Endodermal cell (in vitro differentiated cells): ENCODE measurements at regions not wholly inside any gene's neighbourhood (a gene's known extent, or its start where the extent isn't known, plus 50 kb on each side); places are given as distances from the start of the nearest gene placed in this dataset.

Source experiments
- DNase-seq: peaks from one replicate; pipeline ENCODE4 v3.0.0-alpha.2; 2017
- H3K27ac ChIP-seq: 2 replicates; pipeline ENCODE4 v1.5.1; 2013; ENCODE audit warnings: mild to moderate bottlenecking, low read depth, low read length, moderate library complexity
- H3K27me3 ChIP-seq: 2 replicates; pipeline ENCODE4 v1.6.1; 2013; ENCODE audit warnings: mild to moderate bottlenecking, low read length, moderate library complexity; ENCODE audit not compliant: insufficient read depth, control insufficient read depth, poor library complexity, severe bottlenecking
- H3K36me3 ChIP-seq: 2 replicates; pipeline ENCODE4 v1.7.0; 2013; ENCODE audit warnings: mild to moderate bottlenecking, low read length, moderate library complexity; ENCODE audit not compliant: control insufficient read depth, insufficient read depth
- H3K4me1 ChIP-seq: one replicate; pipeline ENCODE4 v1.7.0; 2013; ENCODE audit warnings: low read length; ENCODE audit not compliant: control insufficient read depth, insufficient read depth
- H3K4me3 ChIP-seq: 2 replicates; pipeline ENCODE4 v1.5.1; 2013; ENCODE audit warnings: mild to moderate bottlenecking, low read length, moderate library complexity
- H3K9ac ChIP-seq: 2 replicates; pipeline ENCODE4 v1.6.1; 2013; ENCODE audit warnings: mild to moderate bottlenecking, low read length, moderate library complexity; ENCODE audit not compliant: poor library complexity, severe bottlenecking; ENCODE audit errors: extremely low read depth
- H3K9me3 ChIP-seq: 2 replicates; pipeline ENCODE4 v1.6.1; 2013; ENCODE audit warnings: mild to moderate bottlenecking, low read length, moderate library complexity; ENCODE audit not compliant: control insufficient read depth
- H3K27ac Mint-ChIP-seq: 2 replicates; pipeline ENCODE4 v1.8.0; 2020; ENCODE audit warnings: mixed read lengths
- H3K27me3 Mint-ChIP-seq: 2 replicates; pipeline ENCODE4 v1.8.0; 2021; ENCODE audit warnings: mild to moderate bottlenecking, mixed read lengths; ENCODE audit not compliant: insufficient read depth
- H3K36me3 Mint-ChIP-seq: 2 replicates; pipeline ENCODE4 v1.8.0; 2020; ENCODE audit warnings: low read depth, mixed read lengths
- H3K4me1 Mint-ChIP-seq: 2 replicates; pipeline ENCODE4 v1.8.0; 2020; ENCODE audit warnings: mixed read lengths
- H3K4me3 Mint-ChIP-seq: 2 replicates; pipeline ENCODE4 v1.8.0; 2020; ENCODE audit warnings: mild to moderate bottlenecking, moderate library complexity, mixed read lengths
- H3K9me3 Mint-ChIP-seq: 2 replicates; pipeline ENCODE4 v1.8.0; 2020; ENCODE audit warnings: mild to moderate bottlenecking, mixed read lengths
- WGBS, 2 experiments: methylation state at CpG; one replicate each; pipeline versions ENCODE4 v1.1.5 to v1.1.7; 2013; ENCODE audit warnings: missing lambda C conversion rate in 2 of 2, mixed read lengths in 1 of 2; ENCODE audit not compliant: insufficient coverage in 1 of 2, insufficient read length in 1 of 2; 5-methylcytosine and 5-hydroxymethylcytosine counted together
- TF ChIP-seq, protein P1 (sequence below): fragments of 200-600 bp; sonication (generic); conservative IDR thresholded peaks from 2 replicates; pipeline ENCODE4 v1.5.0; 2021; ENCODE audit warnings: antibody characterized with exemption, mild to moderate bottlenecking

DNA sequence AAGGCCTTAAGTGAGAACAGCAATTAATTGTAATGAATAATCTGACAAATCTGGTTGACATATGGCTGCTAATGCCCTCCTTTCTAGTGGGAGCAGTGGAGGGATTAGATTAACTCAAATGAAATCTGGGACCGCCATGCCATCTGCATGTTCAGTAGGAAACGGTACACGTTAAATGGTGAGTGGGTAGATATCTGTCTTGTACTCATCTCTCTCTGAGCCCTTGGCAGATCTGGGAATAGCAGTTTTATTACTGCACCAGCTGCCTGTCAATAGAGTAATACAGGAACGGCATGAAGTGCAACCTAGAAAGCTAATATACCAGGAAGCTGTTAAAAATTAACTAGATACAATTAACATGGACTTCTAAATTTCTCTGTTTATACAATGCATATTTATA lies 258.8 kb downstream of the GPD2 start:
- peaks cover 6% of the 10 kb centered on the region for H3K4me1 ChIP-seq
- no peak for DNase-seq
- H3K27ac ChIP-seq = no peak overlapping the region
- Mint-ChIP-seq H3K4me1 (peaks cover 39% of the 10 kb centered on the region), H3K4me3 (no peak overlapping the region), H3K27me3 (no peaks in the 10 kb centered on the region), H3K36me3 (no peaks in the 10 kb centered on the region), H3K9me3 (no peaks in the 10 kb centered on the region), H3K27ac (no peak overlapping the region)
- H3K27me3 ChIP-seq = no peaks in the 10 kb centered on the region
- WGBS, 2 experiments = 93 to 98% methylated on average over 4 of the region's 4 CpGs
- H3K9ac ChIP-seq = no peak overlapping the region
- no peaks in the 10 kb centered on the region for H3K9me3 ChIP-seq
- TF ChIP-seq, protein P1, sequence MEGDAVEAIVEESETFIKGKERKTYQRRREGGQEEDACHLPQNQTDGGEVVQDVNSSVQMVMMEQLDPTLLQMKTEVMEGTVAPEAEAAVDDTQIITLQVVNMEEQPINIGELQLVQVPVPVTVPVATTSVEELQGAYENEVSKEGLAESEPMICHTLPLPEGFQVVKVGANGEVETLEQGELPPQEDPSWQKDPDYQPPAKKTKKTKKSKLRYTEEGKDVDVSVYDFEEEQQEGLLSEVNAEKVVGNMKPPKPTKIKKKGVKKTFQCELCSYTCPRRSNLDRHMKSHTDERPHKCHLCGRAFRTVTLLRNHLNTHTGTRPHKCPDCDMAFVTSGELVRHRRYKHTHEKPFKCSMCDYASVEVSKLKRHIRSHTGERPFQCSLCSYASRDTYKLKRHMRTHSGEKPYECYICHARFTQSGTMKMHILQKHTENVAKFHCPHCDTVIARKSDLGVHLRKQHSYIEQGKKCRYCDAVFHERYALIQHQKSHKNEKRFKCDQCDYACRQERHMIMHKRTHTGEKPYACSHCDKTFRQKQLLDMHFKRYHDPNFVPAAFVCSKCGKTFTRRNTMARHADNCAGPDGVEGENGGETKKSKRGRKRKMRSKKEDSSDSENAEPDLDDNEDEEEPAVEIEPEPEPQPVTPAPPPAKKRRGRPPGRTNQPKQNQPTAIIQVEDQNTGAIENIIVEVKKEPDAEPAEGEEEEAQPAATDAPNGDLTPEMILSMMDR = no peak
- no peak overlapping the region for H3K4me3 ChIP-seq
- no peaks in the 10 kb centered on the region for H3K36me3 ChIP-seq

DNA sequence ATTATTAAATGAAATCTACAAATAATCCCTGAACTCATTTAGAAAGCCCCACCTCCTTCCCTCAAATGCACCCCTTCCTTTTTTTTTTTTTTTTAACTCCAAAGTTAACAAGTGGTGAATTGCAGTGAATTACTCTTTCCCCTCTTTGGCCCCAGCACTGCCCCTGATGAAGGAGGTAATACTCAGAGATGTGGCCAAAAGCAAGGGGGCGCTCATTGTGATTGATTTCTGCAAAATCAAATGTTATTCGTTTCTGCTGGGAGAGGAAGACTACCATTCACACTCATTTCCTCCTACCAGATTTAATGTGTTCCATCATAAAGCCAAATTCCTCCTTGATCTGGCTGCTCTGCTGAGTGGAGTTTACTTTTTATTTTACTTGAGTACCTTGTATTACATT lies 259.4 kb downstream of the GPD2 start:
- Mint-ChIP-seq H3K9me3 (no peaks in the 10 kb centered on the region), H3K27me3 (no peaks in the 10 kb centered on the region), H3K4me1 (peaks cover 40% of the 10 kb centered on the region), H3K27ac (no peak overlapping the region), H3K4me3 (no peak overlapping the region), H3K36me3 (no peaks in the 10 kb centered on the region)
- H3K27ac ChIP-seq = no peak overlapping the region
- H3K27me3 ChIP-seq = no peaks in the 10 kb centered on the region
- WGBS, 2 experiments = 95% methylated on average over 2 of the region's 2 CpGs; no CpG with 5 or more reads in 1 of the 2 experiments
- no peak overlapping the region for H3K4me3 ChIP-seq
- DNase-seq = peak; percentile 56
- TF ChIP-seq, protein P1 = peak; percentile 59
- no peaks in the 10 kb centered on the region for H3K9me3 ChIP-seq
- no peaks in the 10 kb centered on the region for H3K36me3 ChIP-seq
- no peak overlapping the region for H3K9ac ChIP-seq
- H3K4me1 ChIP-seq = peaks cover 6% of the 10 kb centered on the region

DNA sequence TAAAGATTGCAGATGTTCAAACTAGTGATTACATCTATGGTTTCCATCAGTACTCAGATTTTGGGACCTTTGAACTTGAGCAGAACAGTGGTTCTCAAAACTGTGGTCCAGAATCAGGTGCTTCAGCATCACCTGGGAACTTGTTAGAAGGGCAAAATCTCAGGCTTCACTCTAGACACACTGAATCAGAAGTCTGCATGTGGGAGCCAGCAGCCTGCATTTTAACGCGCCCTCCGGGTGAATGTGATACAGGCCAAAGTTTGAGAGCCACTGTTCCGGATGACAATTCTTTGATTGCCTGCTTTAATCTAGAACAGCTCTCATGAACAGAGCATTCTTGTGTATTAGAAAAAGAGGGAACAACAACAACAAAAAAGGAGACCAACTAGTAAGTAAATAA lies 261.7 kb downstream of the GPD2 start:
- 84 to 94% methylated on average over 4 of the region's 4 CpGs for WGBS, 2 experiments
- DNase-seq = no peak
- no peaks in the 10 kb centered on the region for H3K27me3 Mint-ChIP-seq
- TF ChIP-seq, protein P1 = no peak
- peaks cover 55% of the 10 kb centered on the region for H3K4me1 Mint-ChIP-seq
- Histone ChIP-seq H3K36me3 (no peaks in the 10 kb centered on the region), H3K27me3 (no peaks in the 10 kb centered on the region), H3K4me1 (peaks cover 6% of the 10 kb centered on the region), H3K4me3 (no peak overlapping the region), H3K9me3 (no peaks in the 10 kb centered on the region), H3K9ac (no peak overlapping the region), H3K27ac (no peak overlapping the region)
- no peak overlapping the region for H3K4me3 Mint-ChIP-seq
- no peaks in the 10 kb centered on the region for H3K9me3 Mint-ChIP-seq
- H3K27ac Mint-ChIP-seq = no peak overlapping the region
- no peaks in the 10 kb centered on the region for H3K36me3 Mint-ChIP-seq
